Colonic mucosa (tissue), 4 donors: ENCODE measurements at regions not wholly inside any gene's neighbourhood (a gene's known extent, or its start where the extent isn't known, plus 50 kb on each side); places are given as distances from the start of the nearest gene placed in this dataset.

ENCODE experiments used
- DNase-seq: peaks from one replicate; pipeline ENCODE4 v3.0.0-alpha.2; 2020
- H3K27ac ChIP-seq: fragments of 200-600 bp; one replicate; pipeline ENCODE4 v1.8.0; 2021
- H3K27me3 ChIP-seq: fragments of 200-600 bp; one replicate; pipeline ENCODE4 v1.8.0; 2021
- H3K36me3 ChIP-seq: fragments of 200-600 bp; one replicate; pipeline ENCODE4 v1.8.0; 2021
- H3K4me1 ChIP-seq: fragments of 200-600 bp; one replicate; pipeline ENCODE4 v1.8.0; 2021; ENCODE audit warnings: mild to moderate bottlenecking
- H3K4me3 ChIP-seq: fragments of 200-600 bp; one replicate; pipeline ENCODE4 v1.8.0; 2021
- H3K9ac ChIP-seq, 2 donors: one replicate each; pipeline ENCODE4 v1.7.0; 2013; ENCODE audit warnings: control low read depth in 2 of 2, low read depth in 2 of 2, low read length in 2 of 2
- H3K9me3 ChIP-seq: fragments of 200-600 bp; one replicate; pipeline ENCODE4 v1.8.0; 2021
- intact Hi-C: fragments of 100-400 bp; cut with DNase I; formaldehyde crosslinking; loops from one replicate; pipeline ENCODE4 v1.14.1; 2022
- TF ChIP-seq, protein P1 (sequence below): fragments of 200-600 bp; IDR thresholded peaks from one replicate; pipeline ENCODE4 v1.8.0; 2022; ENCODE audit warnings: antibody characterized with exemption, mild to moderate bottlenecking
- donor health status: healthy.
- donor health status: DM: no; HTN: no; CAD: no.
- donor health status: DM: no; HTN: no; CAD: no.

DNA sequence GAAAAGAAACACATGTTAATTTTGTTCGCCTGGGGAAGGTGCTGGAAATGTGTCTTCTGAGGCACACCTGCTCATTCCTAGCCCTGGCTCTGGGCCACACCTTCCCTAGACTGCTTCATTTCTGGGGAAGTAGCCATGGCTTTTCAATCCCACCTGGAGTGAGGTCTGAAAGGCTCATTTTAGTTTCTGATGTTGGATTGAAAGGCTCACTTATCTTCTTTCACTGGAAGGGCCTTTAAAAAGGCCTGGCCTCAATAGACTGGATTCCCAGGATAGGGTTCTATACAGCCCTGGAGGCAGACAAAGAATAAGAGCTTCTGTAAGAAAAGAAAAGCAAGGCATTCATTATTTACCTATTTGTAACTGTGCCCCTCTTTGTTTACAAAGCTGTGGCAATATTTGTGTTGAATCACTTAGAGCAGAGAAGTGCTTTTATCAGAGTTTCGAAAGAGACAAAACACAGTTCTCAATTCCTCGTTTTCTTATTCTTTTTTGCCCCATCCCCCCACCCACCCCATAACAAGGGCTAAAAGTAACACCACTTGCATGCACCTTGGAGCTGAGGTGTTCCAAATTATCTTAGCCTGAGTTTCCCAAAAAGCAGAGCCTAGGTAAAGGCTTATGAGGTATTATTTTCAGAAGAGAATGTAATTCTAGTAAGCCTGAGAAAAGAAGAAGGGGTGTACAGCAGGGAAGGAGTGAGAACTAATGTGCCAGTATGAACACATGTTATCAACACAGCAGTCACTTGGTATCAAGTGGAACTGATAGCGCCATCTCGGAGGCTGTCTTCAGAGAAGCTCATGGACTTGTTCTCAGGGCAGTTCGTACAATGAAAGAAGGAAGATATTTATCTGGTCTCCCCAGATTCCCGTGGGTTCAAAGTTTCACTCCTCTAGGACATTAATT is 413.1 kb downstream of the KCTD16 start:
- Histone ChIP-seq H3K9ac (no peak overlapping the region), H3K36me3 (no peaks in the 10 kb centered on the region), H3K4me3 (no peak overlapping the region), H3K9me3 (no peaks in the 10 kb centered on the region), H3K27me3 (no peaks in the 10 kb centered on the region), H3K4me1 (no peaks in the 10 kb centered on the region), H3K27ac (no peak overlapping the region)
- DNase-seq, result no peak
- intact Hi-C loops, result no loop called here
- TF ChIP-seq, protein P1, sequence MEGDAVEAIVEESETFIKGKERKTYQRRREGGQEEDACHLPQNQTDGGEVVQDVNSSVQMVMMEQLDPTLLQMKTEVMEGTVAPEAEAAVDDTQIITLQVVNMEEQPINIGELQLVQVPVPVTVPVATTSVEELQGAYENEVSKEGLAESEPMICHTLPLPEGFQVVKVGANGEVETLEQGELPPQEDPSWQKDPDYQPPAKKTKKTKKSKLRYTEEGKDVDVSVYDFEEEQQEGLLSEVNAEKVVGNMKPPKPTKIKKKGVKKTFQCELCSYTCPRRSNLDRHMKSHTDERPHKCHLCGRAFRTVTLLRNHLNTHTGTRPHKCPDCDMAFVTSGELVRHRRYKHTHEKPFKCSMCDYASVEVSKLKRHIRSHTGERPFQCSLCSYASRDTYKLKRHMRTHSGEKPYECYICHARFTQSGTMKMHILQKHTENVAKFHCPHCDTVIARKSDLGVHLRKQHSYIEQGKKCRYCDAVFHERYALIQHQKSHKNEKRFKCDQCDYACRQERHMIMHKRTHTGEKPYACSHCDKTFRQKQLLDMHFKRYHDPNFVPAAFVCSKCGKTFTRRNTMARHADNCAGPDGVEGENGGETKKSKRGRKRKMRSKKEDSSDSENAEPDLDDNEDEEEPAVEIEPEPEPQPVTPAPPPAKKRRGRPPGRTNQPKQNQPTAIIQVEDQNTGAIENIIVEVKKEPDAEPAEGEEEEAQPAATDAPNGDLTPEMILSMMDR, result no peak

DNA sequence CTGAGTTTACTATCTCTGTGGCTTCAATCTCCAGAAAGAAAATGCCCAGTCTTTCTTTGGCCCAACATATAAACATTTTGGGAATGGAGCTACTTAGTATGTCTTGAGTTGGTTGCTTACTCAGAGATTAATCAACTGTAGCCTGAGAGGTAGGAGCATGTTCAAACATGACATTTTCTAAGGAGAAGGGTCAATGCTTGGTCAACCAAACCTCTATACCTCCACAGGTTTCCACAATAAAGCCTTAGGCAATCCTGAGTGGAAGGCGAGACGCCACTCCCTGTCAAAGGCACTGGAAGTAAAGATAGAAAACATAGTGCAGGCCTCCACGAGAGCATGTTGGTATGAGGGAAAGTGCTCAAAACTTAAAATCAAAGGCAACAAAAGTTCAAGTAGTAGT is 411.4 kb downstream of the KCTD16 start:
- intact Hi-C loops, result no loop called here
- no peaks in the 10 kb centered on the region for H3K4me1 ChIP-seq
- no peak overlapping the region for H3K9ac ChIP-seq
- TF ChIP-seq, protein P1, result no peak
- H3K27me3 ChIP-seq, result no peaks in the 10 kb centered on the region
- no peaks in the 10 kb centered on the region for H3K36me3 ChIP-seq
- H3K9me3 ChIP-seq, result no peaks in the 10 kb centered on the region
- no peak overlapping the region for H3K4me3 ChIP-seq
- no peak for DNase-seq
- H3K27ac ChIP-seq, result no peak overlapping the region

DNA sequence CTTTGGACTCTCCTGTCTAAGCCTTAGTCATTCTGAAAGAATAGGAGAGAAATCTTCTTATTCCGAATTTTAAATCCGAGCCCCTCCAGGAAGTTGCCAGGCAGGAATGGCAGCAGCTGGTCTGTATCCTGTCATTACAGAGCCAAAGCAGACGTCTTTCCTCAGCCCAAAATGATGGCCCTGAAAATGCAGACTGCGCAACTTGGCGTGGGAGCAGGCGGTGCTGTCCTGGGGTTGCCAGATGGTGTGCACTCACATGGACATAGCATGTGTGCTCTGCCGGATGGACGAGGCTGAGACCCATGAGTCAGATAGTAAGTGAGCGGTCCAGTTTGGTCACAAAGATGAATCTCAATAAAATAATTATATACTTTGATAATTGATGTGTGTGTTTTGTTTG is 410.4 kb downstream of the KCTD16 start:
- intact Hi-C loops, result no loop called here
- no peaks in the 10 kb centered on the region for H3K4me1 ChIP-seq
- H3K27ac ChIP-seq, result no peak overlapping the region
- no peak overlapping the region for H3K4me3 ChIP-seq
- H3K9ac ChIP-seq, result no peak overlapping the region
- TF ChIP-seq, protein P1, result no peak
- no peaks in the 10 kb centered on the region for H3K36me3 ChIP-seq
- H3K27me3 ChIP-seq, result no peaks in the 10 kb centered on the region
- no peak for DNase-seq
- H3K9me3 ChIP-seq, result no peaks in the 10 kb centered on the region

DNA sequence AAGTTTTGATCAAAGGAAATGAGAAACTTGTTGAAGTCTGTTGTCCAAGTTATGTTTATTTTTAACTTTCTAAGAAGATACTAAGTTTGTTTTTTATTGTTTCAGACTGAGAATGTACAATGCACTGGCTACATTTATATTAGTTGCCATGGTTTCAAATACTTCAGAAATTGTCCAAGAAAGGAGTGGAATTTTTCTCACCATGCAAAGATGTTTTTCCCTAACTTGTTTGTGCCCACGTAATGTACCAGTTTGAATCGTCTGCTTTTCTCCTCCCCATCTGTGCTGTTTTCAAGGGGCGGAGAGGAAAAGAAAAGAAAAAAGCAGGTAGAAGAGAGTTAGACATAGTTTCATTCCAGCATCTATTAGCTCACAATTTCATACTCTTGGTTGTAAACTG is 407.0 kb downstream of the KCTD16 start:
- no peaks in the 10 kb centered on the region for H3K36me3 ChIP-seq
- H3K4me3 ChIP-seq, result no peak overlapping the region
- no peak overlapping the region for H3K27ac ChIP-seq
- DNase-seq, result no peak
- H3K9ac ChIP-seq, result no peak overlapping the region
- TF ChIP-seq, protein P1, result no peak
- H3K4me1 ChIP-seq, result no peaks in the 10 kb centered on the region
- no peaks in the 10 kb centered on the region for H3K27me3 ChIP-seq
- intact Hi-C loops, result no loop called here
- H3K9me3 ChIP-seq, result no peaks in the 10 kb centered on the region

DNA sequence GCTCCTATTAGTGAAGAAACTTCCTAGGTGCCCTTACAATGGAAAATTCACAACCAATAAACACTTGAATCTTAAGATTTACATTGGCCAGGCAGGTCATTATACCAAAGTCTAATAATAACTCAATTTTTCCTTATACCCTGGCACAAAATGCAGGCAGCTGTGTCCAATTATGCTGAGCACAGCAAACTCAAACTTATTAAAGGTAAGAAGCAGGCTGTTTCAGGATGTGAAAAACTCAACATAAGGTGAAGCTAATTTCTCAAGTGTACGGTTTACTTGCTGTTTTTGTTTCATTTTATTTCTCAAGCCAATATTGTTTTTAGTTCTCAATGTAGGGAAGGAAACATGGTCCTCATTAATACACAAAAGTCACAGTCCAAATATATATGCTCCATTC is 405.1 kb downstream of the KCTD16 start:
- Histone ChIP-seq H3K9ac (no peak overlapping the region), H3K27ac (no peak overlapping the region), H3K27me3 (no peaks in the 10 kb centered on the region), H3K36me3 (no peaks in the 10 kb centered on the region), H3K4me1 (no peaks in the 10 kb centered on the region), H3K4me3 (no peak overlapping the region), H3K9me3 (no peaks in the 10 kb centered on the region)
- intact Hi-C loops, result no loop called here
- no peak for DNase-seq
- TF ChIP-seq, protein P1, result no peak
